ENCODE measurements at regions not wholly inside any gene's neighbourhood (a gene's known extent, or its start where the extent isn't known, plus 50 kb on each side); places are given as distances from the start of the nearest gene placed in this dataset.

- DNase-seq (ENCODE audit: insufficient read length, low spot score): no peak
- no peak for FAIRE-seq
Observed at GRCh38 chr18:1891641-1892040, 679.7 kb downstream of the METTL4 start.

- DNase-seq (ENCODE audit: insufficient read length, low spot score) (no peak), FAIRE-seq (no peak)
Observed at GRCh38 chr18:1892191-1892590, 679.1 kb downstream of the METTL4 start.

DNA sequence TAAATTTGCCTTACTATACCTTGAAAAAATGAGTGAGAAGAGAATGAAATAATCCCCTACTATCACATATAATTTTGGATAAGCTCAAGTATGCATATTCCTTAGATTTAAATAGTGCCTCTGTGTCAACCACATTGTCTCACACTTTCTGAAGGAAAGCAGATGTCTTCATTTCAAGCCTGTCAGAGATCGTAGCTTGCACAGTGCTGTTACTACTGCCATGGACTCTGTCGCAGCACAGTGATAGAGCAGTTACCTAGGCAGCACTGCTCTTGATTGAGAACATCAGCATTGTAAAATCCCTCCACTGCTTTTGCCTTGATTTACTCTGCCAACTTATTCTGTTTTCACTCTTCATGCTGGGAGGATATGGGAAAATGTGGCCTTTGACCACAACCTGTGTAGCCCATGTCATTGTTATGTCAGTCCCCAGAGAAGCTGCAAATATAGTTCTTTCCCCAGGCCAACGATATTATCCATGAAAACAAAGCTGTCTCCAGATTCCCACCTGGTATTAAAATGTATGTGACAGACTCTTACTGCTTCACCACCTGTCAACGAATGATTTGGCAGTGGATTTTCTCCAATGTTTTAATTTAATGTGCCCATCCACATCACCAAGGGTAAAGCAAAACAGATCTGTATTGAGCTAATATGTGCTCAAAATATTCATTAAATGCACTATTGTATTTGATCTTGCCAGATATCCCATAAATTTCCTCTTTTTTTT lies 675.7 kb downstream of the METTL4 start:
- no peak for DNase-seq (ENCODE audit: insufficient read length, low spot score)
- FAIRE-seq: no peak

DNA sequence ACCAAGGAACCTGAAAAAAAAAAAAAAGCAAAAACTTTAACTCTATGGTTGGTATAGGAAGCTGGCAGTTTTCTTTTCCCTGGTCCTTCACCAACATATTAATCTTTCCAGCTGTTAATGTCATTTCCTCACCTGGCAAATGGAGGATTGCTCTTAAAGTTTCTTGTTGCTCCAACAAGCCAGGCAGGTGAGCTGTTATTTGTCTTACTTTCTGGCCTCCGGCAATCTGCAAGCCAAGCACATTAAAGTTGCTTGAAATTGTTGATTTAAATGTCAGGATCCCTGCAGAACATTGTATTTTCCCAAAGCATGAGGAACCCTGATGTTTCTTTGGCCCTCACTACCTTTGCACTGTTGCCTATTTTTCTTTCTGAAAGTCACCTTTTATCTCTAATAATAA lies 664.9 kb downstream of the METTL4 start:
- no peak for DNase-seq (ENCODE audit: insufficient read length, low spot score)
- FAIRE-seq: no peak

DNA sequence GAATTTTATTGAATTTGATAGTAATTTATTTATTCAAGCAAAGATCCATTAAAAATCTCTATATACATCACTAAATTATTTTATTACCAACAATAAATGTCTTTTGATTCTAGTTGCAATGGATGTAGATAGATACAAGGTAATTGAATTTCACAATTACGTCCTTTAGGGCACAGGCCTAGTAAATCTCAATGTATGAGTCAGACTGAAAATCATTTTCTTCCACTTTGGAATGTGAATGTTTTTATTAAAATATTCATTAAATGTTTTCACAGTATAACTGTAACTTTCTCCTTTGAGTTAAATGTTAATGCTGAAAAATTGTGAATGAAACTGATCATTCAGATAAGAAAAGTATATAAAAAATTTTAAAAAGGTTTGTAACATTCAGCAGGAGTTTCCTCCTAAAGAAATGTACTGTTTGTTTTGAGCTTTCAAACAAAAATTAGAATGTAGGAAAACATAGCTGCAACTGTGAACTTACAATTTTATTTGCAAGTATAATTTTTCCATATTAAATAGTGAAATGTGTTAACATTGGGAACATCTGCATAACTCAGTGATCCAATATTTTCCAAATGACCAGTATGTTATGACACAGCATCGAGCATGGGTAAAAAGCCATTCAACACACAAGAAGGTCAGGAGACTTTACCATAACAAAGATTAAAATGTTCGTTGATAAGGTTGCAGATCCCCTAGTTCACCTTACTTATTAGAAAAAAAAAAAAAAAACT lies 663.7 kb downstream of the METTL4 start:
- DNase-seq (ENCODE audit: insufficient read length, low spot score) (no peak), FAIRE-seq (no peak)

- DNase-seq (ENCODE audit: insufficient read length, low spot score) (no peak), FAIRE-seq (no peak)
Observed at GRCh38 chr18:1914489-1914888, 656.8 kb downstream of the METTL4 start.

- no peak for DNase-seq (ENCODE audit: insufficient read length, low spot score)
- no peak for FAIRE-seq
Observed at GRCh38 chr18:1916869-1917523, 654.3 kb downstream of the METTL4 start.

- FAIRE-seq (no peak), DNase-seq (ENCODE audit: insufficient read length, low spot score) (no peak)
Observed at GRCh38 chr18:1917569-1917968, 653.7 kb downstream of the METTL4 start.

GRCh38 chr18:1922066-1922465 lies 649.2 kb downstream of the METTL4 start:
- DNase-seq (ENCODE audit: insufficient read length, low spot score): no peak
- FAIRE-seq: no peak

DNA sequence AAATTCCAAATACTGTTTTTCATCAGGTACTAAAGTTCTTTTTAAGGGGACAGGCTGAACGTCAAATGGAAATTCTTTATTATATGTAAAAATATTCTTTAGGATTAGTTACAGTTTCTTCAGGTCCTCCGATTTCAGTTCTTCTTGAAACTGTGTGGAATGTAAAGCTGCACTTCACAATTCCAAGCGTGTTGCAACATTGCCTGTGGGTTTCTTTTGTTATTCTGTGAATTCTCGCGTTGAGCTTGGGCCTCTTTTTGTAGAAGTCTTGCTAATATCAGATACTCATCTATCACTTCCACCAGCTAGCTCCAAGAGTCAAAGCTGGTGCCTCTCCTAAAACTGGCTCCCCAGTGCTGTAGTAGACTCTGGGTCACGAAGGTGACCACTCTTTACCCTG lies 642.6 kb downstream of the METTL4 start:
- DNase-seq (ENCODE audit: insufficient read length, low spot score) (no peak), FAIRE-seq (no peak)

DNA sequence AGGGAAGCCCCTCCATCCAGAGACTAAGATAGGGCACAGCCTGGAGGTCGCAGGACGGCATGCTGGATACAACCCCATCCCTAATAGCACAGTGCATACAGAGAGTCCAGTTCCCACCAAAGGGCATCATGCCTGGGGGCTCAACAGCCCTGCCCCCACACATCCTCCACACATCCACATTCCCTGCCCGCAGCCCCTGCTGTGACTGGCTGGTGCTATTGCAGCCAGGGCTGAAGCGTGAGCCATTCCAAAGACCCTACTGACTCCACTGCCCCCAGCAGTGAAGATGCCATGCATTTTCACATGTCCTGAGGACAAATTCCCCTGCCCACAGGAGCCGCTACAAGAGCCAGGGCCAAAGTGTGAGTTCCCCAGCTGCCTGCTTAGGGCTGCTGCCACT lies 641.6 kb downstream of the METTL4 start:
- DNase-seq (ENCODE audit: insufficient read length, low spot score): no peak
- FAIRE-seq: no peak

DNA sequence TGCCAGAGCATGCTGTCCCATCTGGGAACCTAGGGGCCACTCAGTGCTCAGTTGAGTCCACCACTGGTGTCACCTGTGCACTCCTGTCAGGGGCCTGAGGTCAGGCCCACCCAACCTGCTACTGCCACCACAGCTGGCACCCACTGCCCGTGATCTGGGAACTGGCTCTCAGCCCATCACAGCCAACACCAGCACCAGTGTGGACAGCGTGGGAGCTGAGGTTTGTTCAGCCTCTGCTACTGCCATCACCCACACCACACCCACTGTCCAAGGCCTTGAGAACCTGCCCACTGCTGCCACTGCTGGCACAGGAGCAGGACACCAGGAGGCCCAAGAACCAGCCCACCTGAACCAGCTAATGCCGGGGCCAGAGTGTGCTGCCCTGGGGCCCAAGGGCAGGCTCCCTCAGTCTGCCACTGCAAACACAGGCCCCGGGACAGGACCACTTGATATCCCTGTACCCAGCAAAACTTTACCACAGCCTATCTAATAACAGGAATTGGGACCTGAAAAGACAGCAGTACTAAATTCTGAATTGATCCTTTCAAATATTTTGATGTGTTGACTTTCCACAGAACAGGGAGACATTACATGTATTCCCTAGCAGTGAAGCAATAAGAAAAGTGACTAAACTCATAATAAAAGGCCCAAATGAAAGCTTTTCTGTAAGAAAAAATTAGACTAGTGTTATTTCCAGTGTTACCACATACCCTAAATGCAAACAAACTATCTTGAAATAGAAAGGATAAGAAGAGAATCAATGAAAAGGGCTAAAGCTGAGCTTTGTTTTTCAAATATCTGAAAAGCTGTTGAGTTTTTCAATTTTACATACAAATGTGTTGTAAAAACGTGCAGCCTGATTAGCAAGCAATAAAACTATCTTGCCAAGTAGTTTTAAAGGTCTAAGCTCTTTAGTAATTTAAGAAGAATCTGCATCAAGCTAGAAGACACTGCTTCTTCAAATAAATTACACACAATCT lies 640.7 kb downstream of the METTL4 start:
- FAIRE-seq (no peak), DNase-seq (ENCODE audit: insufficient read length, low spot score) (no peak)

DNA sequence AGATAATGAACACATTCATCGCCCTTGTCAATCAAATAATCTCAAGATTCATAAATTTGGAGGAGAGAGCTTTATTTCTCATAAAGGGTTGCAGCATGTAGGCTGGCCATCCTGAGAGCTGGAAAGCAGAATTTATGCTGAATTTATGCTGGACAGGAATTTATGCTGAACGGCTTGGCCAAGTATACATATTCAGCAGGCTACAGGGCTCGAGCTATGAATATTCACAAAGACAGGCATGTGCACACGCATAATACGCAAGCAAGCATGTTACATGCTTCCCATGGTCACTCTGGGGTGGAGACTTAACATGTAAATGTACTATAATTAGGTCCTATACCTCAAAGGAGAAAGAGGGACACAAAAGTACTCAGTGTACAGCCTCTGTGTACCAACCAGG lies 618.8 kb downstream of the METTL4 start:
- DNase-seq (ENCODE audit: insufficient read length, low spot score) (no peak), FAIRE-seq (no peak)

- FAIRE-seq: no peak
Observed at GRCh38 chr18:1954583-1955312, 616.6 kb downstream of the METTL4 start.

DNA sequence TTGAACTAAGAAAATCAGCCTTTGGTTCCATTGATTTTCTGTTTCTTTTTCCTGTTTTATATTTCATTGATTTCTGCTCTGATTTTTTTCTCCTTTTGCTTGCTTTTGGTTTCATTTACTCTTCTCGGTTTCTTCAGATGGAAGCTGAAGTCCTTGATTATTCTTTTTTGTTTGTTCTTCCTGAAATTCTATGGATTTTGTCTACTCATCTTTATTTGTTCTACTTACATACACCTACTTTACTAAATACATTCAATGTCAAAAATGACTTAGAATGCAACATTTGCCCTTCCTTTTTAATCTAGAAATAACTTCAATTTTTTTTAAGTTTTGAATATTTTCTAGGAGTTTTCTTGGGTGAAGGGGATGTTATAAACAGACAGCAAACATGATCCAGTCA lies 612.5 kb downstream of the METTL4 start:
- no peak for FAIRE-seq
- DNase-seq (ENCODE audit: insufficient read length, low spot score): no peak

More at GRCh38 chr18:1954583-1955312, 616.6 kb downstream of the METTL4 start:
- DNase-seq (ENCODE audit: insufficient read length, low spot score): no peak

DNA sequence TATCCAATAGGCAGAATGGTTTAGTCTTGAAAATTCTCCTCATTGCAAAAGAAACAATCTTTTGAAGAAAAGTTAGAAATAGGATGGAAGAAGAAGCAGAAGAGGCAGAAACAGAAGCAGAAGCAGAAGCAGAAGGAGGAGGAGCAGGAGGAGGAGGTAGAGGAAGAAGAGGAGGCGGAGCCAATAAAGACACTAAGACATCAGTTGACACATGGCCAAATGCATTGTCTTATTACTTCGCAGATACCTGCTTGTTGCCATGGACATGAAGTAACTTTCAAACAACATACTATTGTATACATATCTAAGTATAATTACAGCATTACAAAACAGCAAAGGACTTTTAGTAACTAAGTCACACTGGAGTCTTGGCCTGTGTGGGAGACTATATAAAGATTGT lies 606.3 kb downstream of the METTL4 start:
- DNase-seq (ENCODE audit: insufficient read length, low spot score) (no peak), FAIRE-seq (no peak)

- FAIRE-seq: no peak
- no peak for DNase-seq (ENCODE audit: insufficient read length, low spot score)
Observed at GRCh38 chr18:1965541-1965940, 605.8 kb downstream of the METTL4 start.

DNA sequence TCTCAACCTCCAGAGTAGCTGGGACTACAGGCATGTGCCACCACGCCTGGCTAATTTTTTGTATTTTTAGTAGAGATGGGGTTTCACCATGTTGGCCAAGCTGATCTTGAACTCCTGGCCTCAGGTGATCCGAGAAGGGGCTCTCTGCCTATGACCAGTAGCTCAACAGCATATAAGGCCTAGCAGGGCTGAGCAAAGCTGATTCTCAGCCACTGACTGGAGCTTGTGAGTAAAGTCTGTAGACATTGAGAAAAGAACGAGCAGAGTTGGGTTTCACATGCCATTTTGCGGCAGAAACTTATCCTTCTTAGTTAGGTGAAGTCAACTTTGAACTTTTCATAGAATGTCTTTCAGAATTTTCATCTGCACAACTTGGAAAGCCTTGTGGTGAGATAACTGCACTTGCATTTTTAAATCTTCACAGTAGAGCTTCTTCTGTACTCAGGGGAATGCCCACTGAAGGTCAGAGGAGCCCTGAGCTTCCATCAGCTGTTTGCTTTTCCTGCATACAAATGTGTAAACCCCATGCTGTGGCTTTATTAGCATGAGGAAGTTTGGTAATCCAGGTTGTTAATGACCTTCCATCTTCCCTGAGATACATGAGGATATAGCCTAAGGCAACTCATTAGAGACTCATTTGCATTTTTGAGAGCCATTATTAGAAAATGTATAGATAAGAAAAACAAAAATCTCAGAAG lies 602.4 kb downstream of the METTL4 start:
- DNase-seq (ENCODE audit: insufficient read length, low spot score) (no peak), FAIRE-seq (no peak)

GRCh38 chr18:1976484-1976883 lies 594.8 kb downstream of the METTL4 start:
- no peak for DNase-seq (ENCODE audit: insufficient read length, low spot score)
- FAIRE-seq: no peak
